GM19035 (cell line): ENCODE measurements at regions not wholly inside any gene's neighbourhood (a gene's known extent, or its start where the extent isn't known, plus 50 kb on each side); places are given as distances from the start of the nearest gene placed in this dataset.

ENCODE experiments used
- ATAC-seq: cut with Tn5 transposase; IDR thresholded peaks from one replicate; pipeline ENCODE4 v1.9.1; 2021; ENCODE audit not compliant: unreplicated experiment

DNA sequence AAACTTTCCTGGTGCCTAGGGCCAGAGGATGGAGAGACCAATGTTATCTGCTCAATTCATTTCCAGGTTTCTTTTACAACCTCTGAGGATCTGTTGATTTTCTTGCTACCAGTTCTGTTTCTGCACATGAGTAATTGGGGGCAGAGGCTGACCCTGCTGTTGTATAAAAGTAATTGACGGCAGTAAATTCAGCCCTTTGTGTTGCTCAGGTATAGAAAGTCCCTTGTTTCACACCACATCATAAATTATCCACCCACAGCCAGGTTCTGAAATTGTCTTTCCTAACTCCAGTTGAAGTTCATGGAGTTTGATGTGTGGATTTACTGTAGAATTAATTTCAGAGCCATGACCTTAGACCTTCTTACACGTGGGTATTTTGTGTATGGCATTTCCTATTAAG is 107.4 kb upstream of the GRIK2 start:
- ATAC-seq = no peak

DNA sequence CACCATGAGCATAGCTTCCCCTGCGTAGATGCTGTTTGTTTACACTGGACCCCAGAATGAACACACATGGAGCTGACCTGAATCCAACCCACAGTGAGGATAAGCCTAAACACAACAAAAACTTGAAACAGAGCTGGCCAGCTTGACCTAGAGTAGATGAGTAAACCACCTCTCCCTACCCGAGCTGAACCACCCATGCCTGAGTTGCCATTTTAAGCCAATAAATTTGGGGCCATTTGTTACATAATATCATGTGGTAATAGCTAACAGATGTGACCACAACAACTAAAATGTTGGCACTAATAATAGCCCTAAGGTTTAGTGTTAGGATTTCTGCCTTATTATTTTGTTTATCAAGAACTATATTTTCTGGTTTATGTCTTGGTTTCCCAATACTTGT is 103.2 kb upstream of the GRIK2 start:
- no peak for ATAC-seq

DNA sequence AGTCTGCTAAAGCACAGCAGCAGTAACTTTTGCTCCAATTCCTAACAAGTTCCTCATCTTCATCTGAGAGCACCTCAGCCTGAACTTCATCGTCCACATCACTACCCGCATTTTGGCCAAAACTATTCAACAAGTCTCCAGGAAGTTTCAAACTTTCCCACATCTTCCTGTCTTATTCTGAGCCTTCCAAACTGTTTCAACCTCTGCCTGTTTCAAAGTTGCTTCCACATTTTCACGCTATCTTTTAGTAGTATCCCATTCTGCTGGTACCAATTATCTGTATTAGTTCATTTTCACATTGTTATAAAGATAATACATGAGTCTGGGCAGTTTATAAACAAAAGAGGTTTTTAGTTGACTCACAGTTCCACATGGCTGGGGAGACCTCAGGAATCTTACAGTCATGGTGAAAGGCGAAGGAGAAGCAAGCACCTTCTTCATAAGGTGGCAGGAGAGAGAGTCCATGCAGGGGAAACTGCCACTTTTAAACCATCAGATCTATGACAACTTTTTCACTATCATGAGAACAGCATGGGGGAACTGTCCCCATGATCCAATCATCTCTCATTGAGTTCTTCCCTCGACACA is 99.4 kb upstream of the GRIK2 start:
- no peak for ATAC-seq

DNA sequence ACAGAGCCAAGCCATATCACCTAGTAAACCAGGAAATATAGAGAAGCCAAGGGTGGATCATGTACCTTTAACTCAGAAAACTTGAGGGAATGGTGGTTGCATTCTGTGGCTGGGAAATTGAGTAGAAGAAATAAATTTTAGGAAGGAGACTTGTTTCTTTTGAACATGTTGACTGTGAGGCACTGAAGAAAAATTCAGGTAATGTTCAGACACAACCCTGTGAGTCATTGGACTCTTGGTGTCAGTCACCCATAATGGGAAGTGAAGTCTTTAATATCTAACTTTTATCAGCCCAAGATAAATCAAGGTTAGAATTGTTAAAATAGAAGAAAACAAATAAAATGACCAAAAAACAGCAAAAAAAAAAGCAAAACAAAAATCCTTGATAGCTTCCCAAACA is 98.8 kb upstream of the GRIK2 start:
- no peak for ATAC-seq

DNA sequence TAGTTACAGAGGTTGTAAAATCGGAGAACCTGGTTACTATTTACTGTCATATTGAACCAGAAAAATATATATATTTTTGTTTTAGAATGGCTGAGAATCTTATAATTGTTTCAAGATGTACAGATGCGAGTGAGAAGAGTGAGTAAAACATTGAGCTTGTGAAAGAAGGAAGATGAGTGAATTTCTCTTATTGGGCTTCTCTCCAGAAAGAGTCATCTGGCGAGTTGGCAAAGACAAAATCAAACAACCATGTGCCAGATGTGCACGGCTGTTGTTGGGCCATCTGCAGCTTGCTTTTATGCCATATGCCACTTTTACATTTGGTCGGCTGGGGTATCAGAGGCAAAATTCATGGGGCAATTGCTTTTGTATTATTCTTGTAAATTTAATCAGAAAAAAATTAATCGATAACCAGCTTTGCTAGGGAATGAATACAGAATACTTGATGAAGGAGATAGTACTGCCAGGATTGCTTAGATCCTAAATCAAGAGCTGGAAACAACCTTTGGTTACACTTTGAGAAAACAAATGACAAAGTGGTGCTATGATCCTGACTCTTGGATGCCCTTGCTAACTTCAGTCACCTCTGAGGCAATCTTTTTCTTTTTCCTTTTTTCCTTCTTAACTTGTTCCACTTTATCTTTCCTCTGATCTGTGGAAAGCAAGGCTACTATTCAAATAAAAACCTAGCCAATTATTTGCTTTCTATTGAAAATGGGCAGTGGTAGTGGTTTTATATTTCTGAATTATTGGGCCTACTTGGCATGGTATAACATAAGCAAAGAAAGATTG is 97.1 kb upstream of the GRIK2 start:
- no peak for ATAC-seq

DNA sequence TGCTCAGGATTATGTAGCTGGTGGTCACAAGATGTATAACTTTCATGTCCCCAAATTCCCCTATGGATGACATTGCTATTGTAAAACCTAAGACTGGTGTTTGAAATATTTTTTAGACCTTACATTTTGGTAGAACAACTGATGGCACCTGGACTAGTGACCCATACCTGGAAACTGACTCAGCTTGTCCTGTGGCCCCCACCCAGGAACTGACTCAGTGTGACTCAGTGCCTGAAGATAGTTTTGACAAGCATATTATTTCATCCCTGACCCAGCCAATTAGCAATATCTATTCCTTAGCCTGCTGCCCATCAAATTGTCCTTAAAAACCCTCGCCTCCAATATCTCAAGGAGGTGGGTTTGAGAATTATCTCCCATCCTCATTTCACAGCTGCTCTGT is 90.9 kb upstream of the GRIK2 start:
- ATAC-seq = no peak

DNA sequence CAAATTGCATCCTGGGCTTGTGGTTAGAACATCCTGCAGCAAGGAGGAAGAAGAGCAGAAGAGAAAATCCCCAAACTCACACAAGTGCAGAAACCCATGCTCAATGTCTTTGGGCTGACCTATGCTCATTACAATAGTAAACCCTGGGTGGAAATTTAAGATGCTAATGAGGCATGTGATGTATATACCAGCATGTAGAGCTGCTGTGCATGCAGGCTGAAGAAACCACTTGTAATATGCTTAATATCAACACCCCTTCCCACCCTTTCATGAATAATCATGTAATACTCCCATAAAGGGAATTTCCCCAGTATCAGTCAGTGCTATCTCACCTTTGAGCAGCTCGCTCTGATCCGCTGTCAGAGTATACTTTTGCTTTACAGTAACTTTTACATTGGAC is 90.0 kb upstream of the GRIK2 start:
- no peak for ATAC-seq

DNA sequence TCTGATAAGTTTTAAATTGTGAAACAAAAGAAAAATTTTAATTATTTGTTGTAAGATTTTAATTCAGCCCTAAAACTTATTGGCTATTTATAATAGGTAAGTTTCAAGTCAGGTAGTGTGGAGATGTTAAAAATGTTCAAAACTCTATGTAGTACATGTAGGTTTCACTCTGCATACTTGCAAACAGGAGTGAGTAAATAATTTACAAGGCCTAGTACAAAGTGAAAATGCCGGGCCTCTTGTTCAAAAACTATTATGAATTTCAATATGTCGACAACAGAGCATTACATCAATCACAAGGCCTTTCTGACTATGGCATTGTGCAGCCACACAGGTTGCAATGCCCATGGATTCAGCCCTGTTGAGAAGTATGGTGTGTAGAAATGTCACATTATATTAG is 80.9 kb upstream of the GRIK2 start:
- no peak for ATAC-seq

DNA sequence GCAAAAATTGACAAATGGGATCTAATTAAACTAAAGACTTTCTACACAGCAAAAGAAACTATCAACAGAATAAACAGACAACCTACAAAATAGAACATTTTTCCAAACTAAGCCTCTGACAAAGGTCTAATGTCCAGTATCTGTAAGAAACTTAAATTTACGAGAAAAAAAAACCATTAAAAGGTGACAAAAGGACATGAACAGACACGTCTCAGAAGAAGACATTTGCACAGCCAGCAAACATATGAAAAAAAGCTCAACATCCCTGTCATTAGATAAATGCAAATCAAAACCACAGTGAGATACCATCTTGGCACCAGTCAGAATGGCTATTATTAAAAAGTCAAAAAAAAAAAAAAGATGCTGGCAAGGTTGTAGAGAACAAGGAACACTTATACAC is 70.6 kb upstream of the GRIK2 start:
- ATAC-seq = no peak

DNA sequence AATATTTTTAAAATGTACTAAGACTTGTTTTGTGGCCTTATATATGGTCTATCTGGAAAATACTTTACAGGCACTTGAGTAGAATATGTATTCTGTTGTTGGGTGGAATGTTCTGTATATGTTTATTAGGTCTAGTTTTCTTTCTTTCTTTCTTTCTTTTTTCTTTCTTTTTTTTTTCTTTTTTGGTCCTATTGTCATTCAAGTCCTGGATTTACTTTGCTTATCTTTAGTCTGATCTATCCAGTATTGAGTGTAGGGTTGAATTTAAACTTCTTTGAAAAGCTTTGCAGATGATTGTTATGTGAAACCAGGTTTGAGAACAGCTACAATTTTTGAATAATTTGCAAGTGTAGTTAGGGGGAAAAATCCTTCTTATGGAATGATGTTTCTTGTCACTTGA is 67.1 kb upstream of the GRIK2 start:
- ATAC-seq = no peak

DNA sequence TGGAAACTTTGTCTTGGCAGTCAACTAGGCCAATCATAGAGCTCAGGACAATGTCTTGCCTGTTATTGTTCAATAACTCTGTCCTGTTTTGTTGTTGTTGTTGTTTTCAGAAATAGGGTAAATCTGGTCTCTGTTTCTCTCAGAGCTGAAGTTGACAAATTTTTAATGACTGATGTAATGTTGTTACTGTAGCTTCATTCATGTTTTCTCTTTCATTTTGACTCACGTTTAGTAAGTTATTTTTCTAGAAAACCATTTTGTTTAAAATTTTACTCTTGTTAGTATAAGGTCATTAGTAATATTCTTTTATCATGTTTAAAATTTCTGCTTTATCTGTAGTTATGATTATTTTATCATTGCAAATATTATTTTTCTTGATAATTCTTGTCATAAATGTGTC is 51.6 kb upstream of the GRIK2 start:
- no peak for ATAC-seq
